IPS DF 6.9 (cell line): ENCODE measurements at regions not wholly inside any gene's neighbourhood (a gene's known extent, or its start where the extent isn't known, plus 50 kb on each side); places are given as distances from the start of the nearest gene placed in this dataset.

Experiments
- DNase-seq: peaks from one replicate; pipeline ENCODE4 v3.0.0-alpha.2; 2013; ENCODE audit warnings: low read depth, low spot score
- H3K27ac ChIP-seq: one replicate; pipeline ENCODE4 v1.5.1; 2013; ENCODE audit warnings: low read length, control low read depth
- H3K27me3 ChIP-seq: 2 replicates; pipeline ENCODE4 v1.6.1; 2013; ENCODE audit warnings: mild to moderate bottlenecking, low read length; ENCODE audit not compliant: control insufficient read depth, insufficient read depth
- H3K36me3 ChIP-seq: 2 replicates; pipeline ENCODE4 v1.6.1; 2013; ENCODE audit warnings: low read length; ENCODE audit not compliant: control insufficient read depth, insufficient read depth
- H3K4me1 ChIP-seq: 2 replicates; pipeline ENCODE4 v1.6.1; 2013; ENCODE audit warnings: low read length; ENCODE audit not compliant: control insufficient read depth, insufficient read depth
- H3K4me3 ChIP-seq: 2 replicates; pipeline ENCODE4 v1.5.1; 2013; ENCODE audit warnings: mild to moderate bottlenecking, low read length
- H3K9me3 ChIP-seq: 2 replicates; pipeline ENCODE4 v1.6.1; 2013; ENCODE audit warnings: low read length, inconsistent platforms; ENCODE audit not compliant: control insufficient read depth, insufficient read depth
- WGBS: extraction: QIAGEN DNeasy Blood & Tissue Kit; methylation state at CpG from one replicate; pipeline ENCODE4 v1.1.7; 2013; ENCODE audit warnings: mixed read lengths, missing lambda C conversion rate; ENCODE audit not compliant: insufficient read length, insufficient coverage; 5-methylcytosine and 5-hydroxymethylcytosine counted together

- Histone ChIP-seq H3K9me3 (no peaks in the 10 kb centered on the region), H3K4me3 (no peak overlapping the region), H3K36me3 (no peaks in the 10 kb centered on the region), H3K27ac (no peak overlapping the region), H3K4me1 (no peaks in the 10 kb centered on the region), H3K27me3 (no peaks in the 10 kb centered on the region)
- no CpG with 5 or more reads among the region's 10 CpGs for WGBS
- DNase-seq, result no peak
Measured at GRCh38 chr16:73213732-73214455, 166.0 kb upstream of the ZFHX3 start.

- no peaks in the 10 kb centered on the region for H3K27me3 ChIP-seq
Measured at GRCh38 chr16:73212431-73212830, 164.5 kb upstream of the ZFHX3 start.

GRCh38 chr16:73210686-73211085 lies 162.8 kb upstream of the ZFHX3 start:
- no CpG with 5 or more reads among the region's 1 CpG for WGBS
- Histone ChIP-seq H3K9me3 (no peaks in the 10 kb centered on the region), H3K36me3 (no peaks in the 10 kb centered on the region), H3K27ac (no peak overlapping the region), H3K4me1 (no peaks in the 10 kb centered on the region), H3K4me3 (no peak overlapping the region), H3K27me3 (no peaks in the 10 kb centered on the region)
- DNase-seq, result no peak

More at GRCh38 chr16:73212431-73212830, 164.5 kb upstream of the ZFHX3 start:
- Histone ChIP-seq H3K4me1 (no peaks in the 10 kb centered on the region), H3K9me3 (no peaks in the 10 kb centered on the region), H3K27ac (no peak overlapping the region), H3K4me3 (no peak overlapping the region), H3K36me3 (no peaks in the 10 kb centered on the region)
- WGBS, result no CpG with 5 or more reads among the region's 4 CpGs
- DNase-seq, result no peak

GRCh38 chr16:73210084-73210483 lies 162.2 kb upstream of the ZFHX3 start:
- DNase-seq, result no peak
- H3K27me3 ChIP-seq, result no peaks in the 10 kb centered on the region
- no peaks in the 10 kb centered on the region for H3K36me3 ChIP-seq
- no peak overlapping the region for H3K4me3 ChIP-seq
- no peaks in the 10 kb centered on the region for H3K9me3 ChIP-seq
- no peaks in the 10 kb centered on the region for H3K4me1 ChIP-seq
- no peak overlapping the region for H3K27ac ChIP-seq
- WGBS, result no CpG with 5 or more reads among the region's 4 CpGs

GRCh38 chr16:73209190-73209589 lies 161.3 kb upstream of the ZFHX3 start:
- Histone ChIP-seq H3K4me3 (no peak overlapping the region), H3K9me3 (peaks cover 1% of the 10 kb centered on the region; the same call in 1 of the 2 replicates), H3K36me3 (no peaks in the 10 kb centered on the region), H3K27ac (no peak overlapping the region), H3K27me3 (no peaks in the 10 kb centered on the region), H3K4me1 (no peaks in the 10 kb centered on the region)
- no CpG with 5 or more reads among the region's 2 CpGs for WGBS
- DNase-seq, result no peak

GRCh38 chr16:73206151-73206707 lies 158.3 kb upstream of the ZFHX3 start:
- no peaks in the 10 kb centered on the region for H3K27me3 ChIP-seq
- H3K4me3 ChIP-seq, result no peak overlapping the region
- no peak overlapping the region for H3K27ac ChIP-seq
- 100% methylated on average over 1 of the region's 2 CpGs for WGBS
- H3K9me3 ChIP-seq, result peaks cover 1% of the 10 kb centered on the region; the same call in 1 of the 2 replicates
- no peaks in the 10 kb centered on the region for H3K4me1 ChIP-seq
- no peak for DNase-seq
- H3K36me3 ChIP-seq, result no peaks in the 10 kb centered on the region

- H3K9me3 ChIP-seq, result peaks cover 1% of the 10 kb centered on the region; the same call in 1 of the 2 replicates
- WGBS, result no CpG with 5 or more reads among the region's 9 CpGs
- DNase-seq, result no peak
- no peak overlapping the region for H3K27ac ChIP-seq
- H3K4me1 ChIP-seq, result no peaks in the 10 kb centered on the region
- no peak overlapping the region for H3K4me3 ChIP-seq
- no peaks in the 10 kb centered on the region for H3K36me3 ChIP-seq
- no peaks in the 10 kb centered on the region for H3K27me3 ChIP-seq
Measured at GRCh38 chr16:73205153-73205886, 157.4 kb upstream of the ZFHX3 start.

- Histone ChIP-seq H3K4me1 (no peaks in the 10 kb centered on the region), H3K27me3 (no peaks in the 10 kb centered on the region), H3K27ac (no peak overlapping the region), H3K9me3 (peaks cover 1% of the 10 kb centered on the region; the same call in 1 of the 2 replicates), H3K36me3 (no peaks in the 10 kb centered on the region), H3K4me3 (no peak overlapping the region)
- no CpG with 5 or more reads among the region's 8 CpGs for WGBS
- DNase-seq, result no peak
Measured at GRCh38 chr16:73204359-73205152, 156.6 kb upstream of the ZFHX3 start.

- no peak overlapping the region for H3K27ac ChIP-seq
- no CpG with 5 or more reads among the region's 5 CpGs for whole genome bisulfite sequencing
- H3K36me3 ChIP-seq, result no peaks in the 10 kb centered on the region
- no peaks in the 10 kb centered on the region for H3K4me1 ChIP-seq
- no peak overlapping the region for H3K4me3 ChIP-seq
- no peak for DNase-seq
- H3K9me3 ChIP-seq, result peaks cover 1% of the 10 kb centered on the region; the same call in 1 of the 2 replicates
- H3K27me3 ChIP-seq, result no peaks in the 10 kb centered on the region
Measured at GRCh38 chr16:73202161-73202729, 154.3 kb upstream of the ZFHX3 start.

GRCh38 chr16:73199214-73199613 lies 151.3 kb upstream of the ZFHX3 start:
- DNase-seq, result no peak
- no peak overlapping the region for H3K27ac ChIP-seq

More at GRCh38 chr16:73199214-73199613, 151.3 kb upstream of the ZFHX3 start:
- Histone ChIP-seq H3K36me3 (no peaks in the 10 kb centered on the region), H3K4me3 (no peak overlapping the region), H3K9me3 (no peaks in the 10 kb centered on the region; the same call in 1 of the 2 replicates), H3K4me1 (no peaks in the 10 kb centered on the region), H3K27me3 (no peaks in the 10 kb centered on the region)
- no CpG with 5 or more reads among the region's 7 CpGs for WGBS
